ENCODE measurements at regions not wholly inside any gene's neighbourhood (a gene's known extent, or its start where the extent isn't known, plus 50 kb on each side); places are given as distances from the start of the nearest gene placed in this dataset.
A peak's percentile ranks its signal among the peaks of the same experiment; 100 is the strongest.
"Not testable (repeated sequence)": the region's sequence is repeated elsewhere in the genome, so short reads cannot be mapped to it uniquely, and the experiment has no call there.

GRCh38 chr1:234770924-234771540, 161.1 kb upstream of the IRF2BP2 start:
- DNase-seq: no peak

GRCh38 chr1:234769986-234770795, 160.2 kb upstream of the IRF2BP2 start:
- no peak for DNase-seq

- DNase-seq: no peak
Measured at GRCh38 chr1:234769284-234769985, 159.5 kb upstream of the IRF2BP2 start.

GRCh38 chr1:234768569-234769283, 158.7 kb upstream of the IRF2BP2 start:
- no peak for DNase-seq

GRCh38 chr1:234768171-234768568, 158.2 kb upstream of the IRF2BP2 start:
- DNase-seq: no peak

GRCh38 chr1:234765672-234766071, 155.7 kb upstream of the IRF2BP2 start:
- DNase-seq: no peak

GRCh38 chr1:234765181-234765580, 155.2 kb upstream of the IRF2BP2 start:
- no peak for DNase-seq

- DNase-seq: no peak
Measured at GRCh38 chr1:234763910-234764309, 153.9 kb upstream of the IRF2BP2 start.

GRCh38 chr1:234763367-234763766, 153.4 kb upstream of the IRF2BP2 start:
- no peak for DNase-seq

- not testable (repeated sequence) for DNase-seq
Measured at GRCh38 chr1:234762127-234762526, 152.1 kb upstream of the IRF2BP2 start.

GRCh38 chr1:234760303-234760723, 150.3 kb upstream of the IRF2BP2 start:
- no peak for DNase-seq

GRCh38 chr1:234759888-234760287, 149.9 kb upstream of the IRF2BP2 start:
- no peak for DNase-seq

- DNase-seq: no peak
Measured at GRCh38 chr1:234758851-234759250, 148.9 kb upstream of the IRF2BP2 start.

- no peak for DNase-seq
Measured at GRCh38 chr1:234756857-234757256, 146.9 kb upstream of the IRF2BP2 start.

- DNase-seq: no peak
Measured at GRCh38 chr1:234756066-234756774, 146.2 kb upstream of the IRF2BP2 start.

- DNase-seq: peak; percentile 52
Measured at GRCh38 chr1:234755449-234755863, 145.5 kb upstream of the IRF2BP2 start.

GRCh38 chr1:234753979-234754378, 144.0 kb upstream of the IRF2BP2 start:
- DNase-seq: no peak

- no peak for DNase-seq
Measured at GRCh38 chr1:234752927-234753326, 142.9 kb upstream of the IRF2BP2 start.

GRCh38 chr1:234751678-234752077, 141.7 kb upstream of the IRF2BP2 start:
- DNase-seq: no peak

GRCh38 chr1:234750922-234751627, 141.1 kb upstream of the IRF2BP2 start:
- DNase-seq: no peak

GRCh38 chr1:234748713-234749112, 138.7 kb upstream of the IRF2BP2 start:
- DNase-seq: no peak

GRCh38 chr1:234748066-234748465, 138.1 kb upstream of the IRF2BP2 start:
- no peak for DNase-seq

Data from DMS79 (cell line).